IPS DF 19.7 (cell line): ENCODE measurements at regions not wholly inside any gene's neighbourhood (a gene's known extent, or its start where the extent isn't known, plus 50 kb on each side); places are given as distances from the start of the nearest gene placed in this dataset.

Experiments
- DNase-seq: peaks from one replicate; pipeline ENCODE4 v3.0.0-alpha.2; 2013; ENCODE audit warnings: low read depth, low spot score

DNA sequence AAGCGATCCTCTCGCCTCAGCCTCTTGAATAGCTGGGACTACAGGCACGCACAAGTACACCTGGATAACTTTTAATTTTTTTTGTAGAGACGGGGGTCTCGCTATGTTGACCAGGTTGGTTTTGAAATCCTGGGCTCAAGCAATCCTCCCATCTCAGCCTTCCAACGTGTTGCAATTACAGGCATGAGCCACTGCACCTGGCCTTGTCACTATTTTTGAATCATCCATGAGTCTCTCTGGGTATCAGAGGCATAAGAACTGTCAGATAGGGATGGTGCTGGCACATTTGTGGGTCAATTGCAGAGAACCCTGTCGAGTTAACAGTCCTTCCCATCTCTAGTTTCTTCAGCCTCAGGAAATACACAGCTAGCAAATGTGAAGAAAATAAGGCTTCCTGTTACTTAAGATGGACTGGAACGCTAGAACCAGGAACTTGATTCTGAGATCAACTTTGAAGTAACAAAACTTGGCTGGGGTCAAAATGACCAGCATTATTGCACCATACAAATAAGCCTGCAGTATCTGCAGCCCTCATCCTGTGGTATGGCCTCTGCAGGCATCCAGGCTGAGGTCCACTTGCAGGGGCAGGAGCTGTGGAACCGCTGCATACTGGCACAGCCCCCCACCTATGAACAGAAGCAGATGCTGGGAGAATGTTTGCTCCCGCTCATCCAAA is 124.3 kb upstream of the GADD45A start:
- no peak for DNase-seq

DNA sequence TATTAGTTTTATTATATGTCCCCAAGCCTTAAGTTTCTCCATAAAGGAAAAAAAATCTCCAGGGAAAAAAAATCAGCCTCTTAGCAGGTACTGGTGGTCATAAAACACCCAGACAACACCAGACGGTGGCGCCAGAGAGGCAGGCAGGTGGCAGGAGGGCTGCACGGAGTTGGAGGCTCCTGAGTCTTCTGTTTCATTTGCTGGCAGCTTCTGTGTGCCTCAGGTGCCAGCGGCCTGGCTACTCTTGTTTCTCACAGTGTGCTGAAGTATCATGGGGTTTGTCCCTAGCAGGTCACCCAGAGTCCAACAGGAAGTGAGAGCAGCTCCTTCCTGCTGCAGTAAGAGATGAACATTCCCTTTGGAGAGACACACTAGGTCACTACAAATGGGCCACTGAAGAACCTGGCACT is 123.3 kb upstream of the GADD45A start:
- peak; percentile 42 for DNase-seq

DNA sequence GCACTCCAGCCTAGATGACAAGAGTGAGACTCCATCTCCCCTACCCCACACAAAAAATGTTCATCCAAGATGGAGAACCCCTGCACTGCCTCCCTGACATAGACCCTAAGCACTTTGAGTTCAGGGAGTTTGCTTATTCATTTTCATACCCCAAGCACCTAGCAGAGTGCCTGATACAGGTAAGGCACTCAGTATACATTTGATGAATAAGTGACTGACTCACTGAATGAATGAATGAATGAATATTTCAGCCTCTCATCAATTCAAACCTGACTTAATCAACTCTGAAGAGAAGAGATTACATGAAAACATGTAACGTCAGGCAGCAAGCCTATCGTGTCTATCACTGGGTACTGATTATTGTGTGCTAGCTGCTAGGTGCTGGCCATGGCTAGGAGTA is 121.3 kb upstream of the GADD45A start:
- DNase-seq = no peak

DNA sequence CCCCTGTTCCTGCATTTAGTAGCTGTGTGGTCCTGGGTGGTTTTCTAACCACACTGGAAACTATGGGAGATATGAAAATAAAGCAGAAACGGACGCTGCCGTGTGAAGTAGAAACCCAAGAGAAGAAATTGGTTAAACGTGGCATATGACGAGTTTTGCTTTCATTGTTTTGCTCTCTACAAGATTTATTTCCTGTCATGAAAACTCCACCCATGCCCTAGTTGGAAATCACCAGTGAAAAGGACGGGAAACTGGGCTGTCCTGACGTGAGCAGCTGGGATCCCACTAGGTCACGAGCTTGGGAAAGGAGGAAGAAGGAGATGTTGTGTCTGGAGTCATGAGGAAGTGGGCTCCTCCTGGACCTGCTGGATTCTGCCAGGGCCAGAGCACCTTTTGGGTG is 120.8 kb upstream of the GADD45A start:
- no peak for DNase-seq

DNA sequence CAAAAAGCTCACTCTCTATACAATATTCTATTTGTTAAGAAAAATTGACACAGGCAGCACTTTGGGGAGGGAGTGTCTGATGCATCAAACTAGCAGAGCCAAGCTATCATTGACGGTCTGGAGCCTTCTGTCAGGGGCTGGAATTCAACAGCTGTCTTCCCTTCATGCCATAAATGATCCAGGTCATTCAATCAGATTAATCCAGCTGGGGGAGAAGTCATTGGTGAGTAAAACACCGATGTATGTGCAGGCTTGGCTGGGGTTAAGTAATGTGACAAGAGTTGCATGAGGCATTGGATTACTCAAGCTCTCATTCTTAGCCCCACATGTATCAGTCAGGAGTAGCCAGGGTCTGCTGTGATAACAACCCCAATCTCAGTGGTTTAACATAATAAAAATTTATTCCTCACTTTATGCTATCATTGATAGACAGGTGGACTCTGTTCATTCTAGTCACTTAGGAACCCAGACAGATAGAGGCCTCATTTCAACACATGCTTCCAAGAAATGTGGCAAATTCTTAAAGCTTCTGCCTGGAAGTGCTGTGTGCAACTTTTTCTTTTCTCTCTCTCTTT is 118.1 kb upstream of the GADD45A start:
- DNase-seq = no peak

DNA sequence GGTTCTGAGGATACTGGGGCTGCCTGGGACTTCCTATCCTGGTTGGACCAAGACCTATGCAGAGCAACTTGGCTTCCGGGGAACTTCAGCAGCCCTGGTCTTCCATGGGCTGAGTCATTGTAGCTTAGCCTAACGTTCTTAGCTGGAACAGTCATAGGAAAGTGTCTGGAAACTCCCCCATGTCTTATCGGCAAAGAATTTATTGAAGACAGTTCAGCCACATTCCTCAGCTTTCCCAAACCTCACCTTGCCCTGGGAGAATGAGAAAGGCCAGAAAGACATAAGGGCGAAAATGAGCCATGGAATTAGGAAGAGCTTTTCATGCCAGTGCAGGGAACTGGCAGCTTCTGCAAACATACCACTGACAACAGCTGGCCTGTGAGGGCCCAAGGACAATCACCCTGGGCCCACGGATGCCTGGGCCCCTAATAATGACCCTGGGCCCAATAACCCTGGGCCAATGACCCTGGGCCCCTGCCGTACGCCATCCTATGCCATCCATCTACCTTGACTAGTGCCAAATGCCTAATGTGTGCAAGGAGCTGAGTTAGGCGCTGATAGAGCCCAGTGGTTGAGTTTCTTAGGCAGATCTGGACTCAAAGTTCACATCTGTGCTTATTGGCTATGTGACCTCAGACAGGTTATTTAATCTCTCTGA is 114.4 kb upstream of the GADD45A start:
- no peak for DNase-seq

DNA sequence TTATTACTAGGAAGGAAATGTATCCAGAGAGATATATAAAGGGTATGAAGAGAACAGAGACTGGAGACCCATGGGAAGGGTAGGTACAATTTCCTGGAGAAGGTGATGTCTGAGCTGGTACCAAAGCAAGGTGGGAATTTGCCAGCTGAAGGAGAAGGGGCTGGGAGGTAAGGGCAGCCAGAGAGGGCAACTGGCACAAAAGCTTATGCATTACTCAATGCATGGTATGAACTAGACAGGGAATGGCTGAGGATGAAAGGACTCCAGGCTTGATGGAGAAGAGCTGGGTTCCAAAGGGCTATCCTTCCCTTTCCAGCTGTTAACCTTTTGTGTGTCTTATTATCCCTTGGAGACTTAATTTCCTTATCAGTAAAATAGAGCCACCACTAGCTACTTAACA is 113.6 kb upstream of the GADD45A start:
- DNase-seq = no peak

DNA sequence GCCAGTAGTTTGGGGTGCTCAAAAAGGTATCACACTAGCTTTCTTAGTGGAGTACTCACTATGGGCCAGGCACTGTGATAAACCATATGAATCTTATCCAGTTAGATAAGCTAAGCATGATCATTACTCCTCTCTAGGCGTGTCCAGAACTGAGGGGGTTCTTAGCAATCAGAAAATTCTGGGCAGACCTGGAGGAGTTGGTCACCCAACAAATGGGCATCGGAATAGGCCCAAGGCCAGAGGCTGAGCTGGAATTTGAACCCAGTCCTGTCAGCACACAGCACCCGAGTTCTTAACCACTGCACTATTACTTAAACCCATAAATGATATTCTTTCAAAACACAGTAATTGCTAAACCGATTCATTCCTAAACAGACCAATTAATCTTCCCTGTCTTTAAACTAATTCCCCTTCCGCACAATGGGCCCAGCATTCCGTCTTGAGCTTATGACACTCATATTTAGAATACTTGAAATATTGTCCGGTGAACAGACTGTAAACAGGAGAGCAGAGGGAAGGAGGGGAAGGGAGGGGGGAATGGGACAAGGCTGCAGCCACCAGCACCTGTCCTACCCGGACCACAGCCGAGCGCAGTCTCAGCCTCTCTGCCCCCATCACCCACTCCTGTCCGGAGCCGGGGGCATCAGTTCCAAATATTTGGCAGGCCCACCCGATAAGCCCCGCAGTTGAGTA is 113.0 kb upstream of the GADD45A start:
- DNase-seq = no peak

DNA sequence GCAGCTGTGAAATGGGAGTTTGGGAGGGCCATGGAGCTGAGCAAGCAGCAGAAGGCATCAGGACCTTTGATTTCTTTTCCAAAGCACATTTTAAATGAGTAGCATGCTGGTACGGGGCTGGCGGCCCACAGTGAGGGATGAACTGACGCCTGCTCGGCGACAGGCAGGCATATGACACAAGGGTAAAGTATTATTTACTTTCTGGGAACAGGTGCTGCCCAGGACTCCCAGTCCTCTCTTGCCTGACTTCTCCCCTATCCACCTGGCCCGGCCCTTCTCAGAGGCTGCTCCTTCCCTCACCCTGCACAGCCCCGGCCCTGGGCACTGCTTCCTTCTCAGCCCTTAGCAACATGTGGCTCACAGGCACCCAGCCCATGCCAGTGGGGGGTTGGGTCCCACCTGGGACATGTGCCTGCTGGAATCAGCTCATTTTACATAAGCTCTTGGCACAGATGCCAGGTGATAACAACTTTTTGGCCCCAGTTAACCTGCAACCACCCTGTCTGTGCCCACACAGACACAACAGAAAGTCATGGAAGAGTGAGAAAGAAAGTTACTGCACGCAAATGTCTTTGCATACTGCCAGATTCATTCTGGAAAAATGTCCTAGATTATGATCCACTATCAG is 112.3 kb upstream of the GADD45A start:
- DNase-seq = no peak

DNA sequence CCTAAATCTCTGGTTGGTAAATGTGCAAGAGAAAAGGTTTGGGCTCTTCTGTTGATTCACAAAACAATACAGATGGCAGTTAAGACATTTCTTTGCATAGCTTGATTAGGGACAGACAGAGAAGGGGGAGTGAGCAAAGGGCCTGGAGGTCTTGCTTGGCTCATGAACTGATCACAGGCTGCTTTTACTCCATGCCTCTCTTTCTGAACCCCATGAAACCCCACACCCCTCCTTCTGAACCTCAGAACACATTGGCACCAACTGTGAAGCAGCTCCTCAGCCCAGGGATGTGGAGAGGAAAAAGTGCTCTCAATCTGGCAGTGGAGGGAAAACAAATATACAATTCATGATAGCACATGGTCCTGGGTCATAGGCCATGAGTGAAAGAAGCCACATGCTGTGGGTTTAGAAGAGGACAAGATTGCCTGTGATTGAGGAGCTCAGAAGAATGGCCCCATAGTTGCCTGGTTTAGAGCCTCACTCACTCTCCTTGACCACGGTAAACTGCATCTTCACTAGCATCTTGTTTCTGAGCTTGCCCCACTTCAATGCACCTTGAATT is 111.6 kb upstream of the GADD45A start:
- DNase-seq = no peak

DNA sequence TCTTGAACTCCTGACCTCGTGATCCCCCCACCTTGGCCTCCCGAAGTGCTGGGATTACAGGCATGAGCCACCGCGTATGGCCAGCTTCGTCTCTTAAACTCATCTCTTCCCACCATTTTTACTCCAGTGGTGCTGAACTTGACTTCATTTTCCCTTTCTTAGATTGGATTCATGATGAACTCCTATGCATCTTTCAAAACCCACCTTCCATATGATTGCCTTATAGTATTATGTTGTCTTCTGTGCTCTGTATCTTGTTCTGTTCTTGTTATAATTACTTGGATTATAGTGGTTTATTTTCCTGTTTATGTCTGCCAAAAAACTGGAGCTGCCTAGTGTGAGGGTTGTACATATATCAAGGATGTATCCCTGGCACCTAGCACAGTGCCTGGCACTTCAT is 110.8 kb upstream of the GADD45A start:
- DNase-seq = no peak

DNA sequence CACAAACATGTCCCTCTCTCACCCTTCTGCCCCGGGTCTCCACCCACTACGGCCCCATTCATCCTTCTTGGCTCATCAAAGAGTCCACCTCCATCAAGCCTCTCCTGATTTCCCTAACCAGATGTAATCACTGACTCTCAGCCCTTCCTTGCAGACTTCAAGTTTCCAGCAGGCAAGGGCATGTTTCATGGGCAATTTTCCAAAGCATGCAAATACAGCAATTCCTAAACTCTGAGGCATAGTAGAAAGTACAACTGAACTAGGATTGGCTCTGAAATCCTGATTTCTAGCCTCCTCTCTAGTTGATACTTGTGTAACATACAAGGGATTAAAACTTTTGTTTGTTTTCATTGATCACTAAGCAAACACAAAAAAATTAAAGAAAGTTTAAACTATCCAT is 109.1 kb upstream of the GADD45A start:
- no peak for DNase-seq

DNA sequence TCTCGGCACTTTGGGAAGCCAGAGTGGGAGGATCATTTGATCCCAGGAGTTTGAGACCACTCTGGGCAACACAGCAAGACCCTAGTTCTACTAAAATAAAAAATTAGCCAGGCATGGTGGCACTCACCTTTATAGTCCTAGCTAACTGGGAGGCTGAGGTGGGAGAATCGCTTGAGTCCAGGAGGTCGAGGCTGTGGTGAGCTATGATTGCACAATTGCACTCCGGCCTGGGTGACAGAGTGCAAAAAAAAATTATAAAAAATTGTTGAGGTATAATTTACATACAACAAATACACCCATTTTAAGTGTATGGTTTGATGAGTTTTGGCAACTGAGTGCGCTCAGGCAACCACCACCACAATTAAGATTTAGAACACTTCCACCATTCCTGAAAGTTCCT is 108.5 kb upstream of the GADD45A start:
- DNase-seq = no peak

DNA sequence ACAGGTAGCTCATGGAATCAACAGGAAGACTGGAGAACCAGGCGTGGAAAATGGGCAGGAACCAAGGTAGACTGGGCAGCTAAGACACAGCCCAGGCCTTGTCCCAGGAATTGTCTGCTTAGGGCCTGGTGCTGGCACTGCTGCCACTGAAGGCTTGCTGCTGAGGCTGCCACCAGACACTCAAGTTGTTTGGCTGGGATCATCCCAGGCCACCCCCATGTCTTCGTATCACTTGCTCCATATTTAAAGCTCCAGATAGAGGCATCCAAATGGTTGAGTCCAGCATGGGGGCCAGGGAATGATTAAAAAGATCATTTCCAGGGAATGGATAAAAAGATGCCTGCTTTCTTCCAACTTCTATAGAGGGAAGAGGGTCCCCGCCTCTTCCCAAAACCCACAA is 107.4 kb upstream of the GADD45A start:
- DNase-seq = no peak

DNA sequence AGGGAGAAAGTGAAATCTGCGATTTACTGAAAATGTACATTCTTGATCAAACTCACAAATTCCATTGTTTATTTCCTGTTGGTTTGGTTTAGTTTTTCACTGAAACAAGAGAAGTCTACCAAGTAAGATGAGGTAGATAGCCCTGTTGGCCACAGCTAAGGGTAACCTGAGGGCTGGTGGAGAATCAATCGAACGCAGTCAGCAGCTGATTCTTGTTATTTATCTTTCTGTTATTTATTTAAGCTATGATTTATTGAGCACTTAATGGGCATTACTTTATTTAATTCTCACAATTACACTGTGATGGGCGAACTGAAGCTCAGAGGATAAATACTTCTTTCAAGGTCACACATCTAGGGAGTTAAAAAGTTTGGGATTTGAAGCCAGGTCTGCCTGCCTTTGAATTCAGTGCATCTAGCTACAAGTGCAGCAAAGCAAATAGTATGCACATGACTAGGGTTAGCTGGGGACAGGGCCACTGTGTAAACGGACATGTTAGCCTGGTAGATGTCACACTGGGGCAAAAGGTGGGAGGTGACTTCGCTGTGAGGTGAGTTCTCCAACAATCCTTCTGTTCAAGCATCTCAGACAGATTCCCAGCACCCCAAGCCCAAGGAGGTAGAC is 106.5 kb upstream of the GADD45A start:
- no peak for DNase-seq

DNA sequence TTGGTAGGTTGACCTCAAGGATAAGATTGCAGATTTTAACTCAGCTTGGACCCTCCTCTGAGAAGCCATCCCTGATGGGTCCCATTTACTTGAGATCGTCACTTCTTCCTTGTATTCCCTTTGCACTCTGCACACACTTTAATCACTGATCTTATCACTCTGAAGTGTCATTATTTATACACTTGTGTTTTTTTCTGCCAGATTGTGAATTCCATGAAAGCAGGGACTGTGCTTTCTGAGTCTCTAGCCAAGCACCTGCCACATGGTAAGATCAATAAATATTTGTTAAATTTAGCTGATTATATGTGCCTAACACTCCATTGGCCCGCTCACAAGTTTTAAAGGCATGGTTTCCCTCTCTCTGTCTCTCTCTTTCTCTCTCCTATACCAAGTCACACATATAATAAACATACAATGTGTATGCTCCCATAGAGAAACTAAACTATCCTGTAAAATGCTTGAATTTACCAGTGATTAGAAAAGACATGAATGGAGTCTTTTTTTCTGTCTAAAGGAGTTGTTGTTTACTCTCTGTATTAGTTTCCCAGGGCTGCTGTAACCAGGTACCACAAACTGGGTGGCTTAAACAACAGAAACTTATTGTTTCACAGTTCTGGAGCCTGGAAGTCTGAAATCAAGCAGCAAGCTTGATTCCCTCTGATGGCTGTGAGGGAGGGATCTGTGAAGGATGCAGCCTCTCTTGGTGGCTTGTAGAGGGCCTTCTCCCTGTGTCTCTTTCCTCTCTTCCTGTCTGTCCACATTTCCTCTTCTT is 105.2 kb upstream of the GADD45A start:
- no peak for DNase-seq

DNA sequence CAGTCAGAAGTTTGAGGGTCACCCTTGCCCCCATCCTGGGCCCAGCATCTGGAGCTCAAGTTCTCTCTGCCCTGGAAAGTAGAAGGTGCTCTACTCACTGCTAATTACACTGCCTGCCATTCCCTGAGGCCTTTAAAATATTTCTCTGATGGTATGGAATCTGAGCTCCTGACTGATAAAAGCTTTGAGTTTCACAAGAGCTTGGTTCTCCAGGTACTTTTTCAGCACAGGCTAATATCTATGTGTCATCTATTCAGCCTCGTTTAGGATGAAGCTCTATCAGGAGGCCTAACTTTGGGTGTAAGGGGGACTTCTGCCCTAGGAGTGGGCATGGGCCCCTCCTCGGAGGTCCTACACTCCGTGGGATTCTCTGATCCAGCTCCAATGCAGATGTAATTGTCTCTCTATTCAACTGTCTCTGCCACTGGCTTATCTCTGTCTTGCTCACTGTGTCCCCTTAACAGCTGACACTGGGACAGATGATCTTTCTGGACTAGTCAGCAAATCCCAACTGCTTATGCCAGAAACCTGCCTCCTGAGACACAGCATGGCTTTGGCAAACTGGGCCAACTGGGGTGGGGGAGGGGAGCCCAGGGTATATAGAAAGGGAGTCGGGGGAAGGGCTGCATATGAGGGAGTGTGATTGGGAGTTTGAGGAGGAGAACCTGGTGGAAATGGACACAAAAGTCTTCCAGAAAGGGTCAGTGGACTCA is 104.2 kb upstream of the GADD45A start:
- no peak for DNase-seq

DNA sequence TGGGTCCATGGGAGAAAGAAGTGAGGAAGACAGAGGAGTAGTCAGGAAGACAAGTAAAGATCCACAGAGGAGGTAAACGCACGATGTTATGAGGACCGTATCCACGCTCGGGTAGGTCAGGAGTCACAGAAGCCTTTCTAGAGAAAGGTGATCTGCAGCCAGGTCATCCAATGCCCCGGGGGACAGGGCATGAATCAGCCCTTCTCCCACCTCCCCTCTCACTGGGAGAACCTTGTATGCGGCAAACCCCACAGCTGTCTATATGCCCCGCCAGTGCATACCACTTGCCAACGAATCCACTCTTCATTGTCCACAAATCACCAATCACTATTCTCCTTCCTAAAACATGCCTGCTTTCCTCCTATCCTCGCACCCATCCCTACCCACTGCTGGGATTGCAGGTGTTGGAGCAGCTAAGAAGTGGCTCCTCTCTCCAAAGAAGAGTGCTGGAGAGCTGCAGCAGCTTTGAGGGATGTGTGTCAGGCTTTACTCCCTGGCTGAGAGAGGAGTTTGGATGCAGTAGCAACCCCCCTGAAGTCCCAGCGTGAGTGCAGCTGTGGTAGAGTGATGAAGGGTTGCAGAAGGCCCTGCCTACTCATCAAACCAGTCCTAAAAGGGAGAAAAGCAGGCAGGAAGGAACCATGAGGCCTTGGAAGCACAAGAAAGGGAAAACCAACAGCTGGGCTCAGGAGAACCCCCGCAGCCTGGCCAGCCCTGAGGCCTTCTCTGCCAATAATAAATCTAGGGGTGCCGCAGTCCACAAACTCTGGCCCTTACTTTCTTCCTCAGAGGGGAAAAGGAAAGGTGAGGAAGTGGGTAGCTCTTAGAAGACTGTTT is 102.2 kb upstream of the GADD45A start:
- DNase-seq = no peak

DNA sequence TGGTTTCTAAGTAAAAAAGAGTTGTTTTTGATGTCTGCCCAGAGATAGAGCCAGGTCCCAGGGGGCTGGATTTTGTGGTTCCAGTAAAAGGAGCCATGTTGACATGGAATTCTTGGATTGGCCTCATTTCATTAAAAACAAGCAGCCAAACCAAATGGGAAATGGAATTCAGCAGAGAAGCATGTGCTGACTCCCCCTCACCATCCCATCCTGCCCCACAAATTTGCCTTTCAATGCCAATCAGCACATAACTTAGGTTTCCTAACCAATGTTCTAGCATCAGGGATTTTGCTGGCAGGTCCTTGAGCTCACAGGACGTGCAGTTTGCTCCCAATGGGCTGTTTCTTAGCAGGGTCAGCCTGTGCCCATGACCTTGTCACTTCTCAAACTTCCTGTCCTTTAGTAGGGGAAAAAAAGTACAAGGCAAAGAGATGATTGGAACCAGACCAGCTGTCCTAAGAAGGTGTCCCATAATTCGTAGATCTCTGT is 101.5 kb upstream of the GADD45A start:
- no peak for DNase-seq
